Fibroblast of lung (primary cell): ENCODE measurements at regions not wholly inside any gene's neighbourhood (a gene's known extent, or its start where the extent isn't known, plus 50 kb on each side); places are given as distances from the start of the nearest gene placed in this dataset.

Source experiments
- EZH2 ChIP-seq: IDR thresholded peaks from 2 replicates; pipeline ENCODE4 v1.5.1; 2012; ENCODE audit warnings: low read length, control low read depth, mild to moderate bottlenecking; ENCODE audit errors: missing control alignments
- TF ChIP-seq, protein P1 (sequence below), 2 donors: IDR thresholded peaks in 1 of 2; conservative IDR thresholded peaks in 1 of 2; 1 replicate in 1 of 2; 2 replicates in 1 of 2; pipeline ENCODE4 v1.5.1; 2011 to 2012; ENCODE audit warnings: low read length in 2 of 2, control low read depth in 1 of 2, inconsistent platforms in 1 of 2, low read depth in 1 of 2, mild to moderate bottlenecking in 1 of 2

GRCh38 chr22:46079093-46079860, 71.0 kb upstream of the PPARA start:
- TF ChIP-seq, protein P1, sequence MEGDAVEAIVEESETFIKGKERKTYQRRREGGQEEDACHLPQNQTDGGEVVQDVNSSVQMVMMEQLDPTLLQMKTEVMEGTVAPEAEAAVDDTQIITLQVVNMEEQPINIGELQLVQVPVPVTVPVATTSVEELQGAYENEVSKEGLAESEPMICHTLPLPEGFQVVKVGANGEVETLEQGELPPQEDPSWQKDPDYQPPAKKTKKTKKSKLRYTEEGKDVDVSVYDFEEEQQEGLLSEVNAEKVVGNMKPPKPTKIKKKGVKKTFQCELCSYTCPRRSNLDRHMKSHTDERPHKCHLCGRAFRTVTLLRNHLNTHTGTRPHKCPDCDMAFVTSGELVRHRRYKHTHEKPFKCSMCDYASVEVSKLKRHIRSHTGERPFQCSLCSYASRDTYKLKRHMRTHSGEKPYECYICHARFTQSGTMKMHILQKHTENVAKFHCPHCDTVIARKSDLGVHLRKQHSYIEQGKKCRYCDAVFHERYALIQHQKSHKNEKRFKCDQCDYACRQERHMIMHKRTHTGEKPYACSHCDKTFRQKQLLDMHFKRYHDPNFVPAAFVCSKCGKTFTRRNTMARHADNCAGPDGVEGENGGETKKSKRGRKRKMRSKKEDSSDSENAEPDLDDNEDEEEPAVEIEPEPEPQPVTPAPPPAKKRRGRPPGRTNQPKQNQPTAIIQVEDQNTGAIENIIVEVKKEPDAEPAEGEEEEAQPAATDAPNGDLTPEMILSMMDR (conservative IDR thresholded peaks at IDR 0.05 in 1 of 2, IDR thresholded peaks at IDR 0.05 in 1 of 2; ENCODE audit: low read depth in 1 of 2, low read length in 2 of 2), result no peak
- no peak for TF ChIP-seq EZH2
